HUDEP-2 (cell line): ENCODE measurements at regions not wholly inside any gene's neighbourhood (a gene's known extent, or its start where the extent isn't known, plus 50 kb on each side); places are given as distances from the start of the nearest gene placed in this dataset.

ENCODE experiments used
- DNase-seq, 76 experiments: peaks; one replicate each; lab custom pipeline; 2025; ENCODE audit not compliant: unreplicated experiment in 76 of 76; lab: John Stamatoyannopoulos, UW

DNA sequence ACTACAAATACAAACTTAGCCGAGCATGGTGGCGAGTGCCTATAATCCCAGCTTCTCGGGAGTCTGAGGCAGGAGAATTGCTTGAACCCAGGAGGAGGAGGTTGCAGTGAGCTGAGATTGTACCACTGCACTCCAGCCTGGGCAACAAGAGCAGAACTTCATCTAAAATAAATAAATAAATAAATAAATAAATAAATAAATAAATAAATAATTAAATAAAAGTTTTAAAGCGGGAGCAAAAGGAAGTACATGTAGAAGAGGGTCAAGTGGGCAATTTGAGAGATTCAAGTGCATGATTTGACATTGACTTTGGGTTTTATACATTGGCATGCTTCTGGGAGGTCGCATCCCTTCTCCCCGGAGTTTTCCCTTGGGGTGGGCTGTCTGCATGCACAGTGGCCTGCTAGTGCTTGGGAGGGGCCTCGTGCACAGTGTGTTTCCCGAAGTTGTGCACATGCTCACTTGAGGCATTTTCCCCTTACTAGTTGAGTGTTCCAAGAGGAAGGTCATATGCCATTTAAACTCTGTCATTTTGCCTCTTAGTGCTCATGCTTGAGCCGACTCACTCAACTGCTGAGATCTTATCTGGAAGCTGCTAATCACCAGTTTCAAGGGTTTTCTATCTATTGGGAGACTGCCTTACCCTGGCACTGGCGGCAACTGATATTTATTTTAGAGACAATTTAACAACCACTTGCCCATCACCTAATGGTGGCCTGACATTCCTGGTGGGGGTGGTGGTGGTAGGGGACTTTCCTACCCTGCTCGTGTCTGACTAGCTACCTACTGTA lies 193.2 kb upstream of the MPHOSPH6 start:
- peak in 2 of 76 experiments; percentile 19 to 36 for DNase-seq

DNA sequence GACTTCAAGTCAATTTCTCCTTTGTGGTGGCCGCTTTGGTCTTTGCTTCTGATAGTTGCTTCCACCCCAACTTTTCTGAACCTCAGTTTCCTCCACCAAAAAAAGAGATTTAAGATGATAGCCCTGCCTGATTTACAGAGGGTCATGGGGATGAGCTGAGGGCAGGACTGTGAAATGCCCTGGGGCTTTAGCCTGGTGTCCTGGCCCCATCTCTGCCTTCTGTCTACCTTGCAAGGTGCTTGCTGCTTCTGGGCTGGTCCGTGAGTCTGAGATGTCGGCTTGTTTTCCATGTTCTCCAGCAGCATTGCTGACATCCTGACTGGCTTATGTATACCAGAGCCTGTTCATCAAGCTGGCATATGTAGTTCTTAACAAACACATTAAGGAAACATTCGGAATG lies 191.9 kb upstream of the MPHOSPH6 start:
- no peak for DNase-seq

DNA sequence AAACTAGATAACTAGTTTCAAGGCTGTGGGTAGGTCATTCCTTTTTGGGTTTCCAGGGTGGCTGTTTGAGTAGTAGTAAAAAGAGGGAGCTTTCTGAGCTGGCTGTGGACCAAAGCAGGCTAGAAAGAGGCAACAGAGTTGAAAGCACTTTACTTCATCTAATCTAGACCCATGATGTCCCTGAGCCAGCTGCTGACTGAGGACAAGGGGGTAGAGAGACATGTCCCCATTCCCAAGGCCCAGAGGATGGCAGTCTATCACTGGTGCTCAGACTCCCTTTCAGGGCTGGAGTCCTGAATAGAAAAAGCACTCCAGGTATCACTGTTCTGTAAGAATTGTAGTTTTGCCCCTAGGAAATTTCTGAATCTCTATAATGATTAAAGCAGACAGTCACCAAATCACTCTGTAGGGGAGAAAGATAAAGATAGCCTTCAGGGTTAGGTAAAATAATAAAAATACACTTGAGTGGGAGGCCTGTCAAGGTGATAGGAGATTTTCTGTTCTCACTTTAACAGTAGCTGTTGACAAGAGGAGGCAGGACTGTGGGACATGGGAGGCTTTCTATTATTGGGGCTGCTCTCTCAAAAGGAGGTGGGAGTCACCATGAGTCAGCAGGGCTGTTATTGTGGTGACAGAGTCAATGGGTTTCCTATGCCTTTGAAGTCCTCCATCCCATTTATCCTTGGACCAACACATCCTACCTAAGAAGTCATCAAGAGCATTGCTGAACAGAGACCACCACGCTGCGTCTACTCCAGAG lies 190.2 kb upstream of the MPHOSPH6 start:
- DNase-seq = no peak

DNA sequence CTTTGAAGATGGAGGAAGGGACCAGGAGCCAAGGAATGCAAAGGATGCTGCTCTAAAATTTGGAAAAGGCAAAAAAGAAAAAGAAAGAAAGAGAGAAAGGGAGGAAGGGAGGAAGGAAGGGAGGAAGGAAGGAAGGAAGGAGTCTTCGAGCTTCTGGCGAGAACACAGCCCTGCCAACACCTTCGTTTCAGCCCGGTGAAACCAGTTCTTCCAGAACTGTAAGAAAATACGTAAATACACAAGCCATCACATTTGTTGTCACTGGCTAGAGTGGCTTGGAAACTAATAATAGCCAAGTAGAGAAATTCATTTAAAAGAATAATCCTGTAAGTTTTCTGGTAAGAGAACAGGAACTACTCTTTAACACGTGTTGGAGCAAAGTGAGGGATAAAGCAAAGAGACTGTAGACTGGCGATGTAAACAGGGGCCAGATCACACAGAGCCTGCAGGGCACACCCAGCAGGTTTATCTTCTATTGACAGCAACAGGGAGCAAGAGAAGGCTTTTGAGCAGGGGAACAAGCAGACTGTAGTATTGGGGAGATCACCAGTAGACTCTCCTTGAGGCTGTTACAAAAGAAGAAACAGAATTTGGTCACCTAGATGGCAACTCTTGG lies 188.7 kb upstream of the MPHOSPH6 start:
- peak in 1 of 76 experiments; percentile 0 for DNase-seq

DNA sequence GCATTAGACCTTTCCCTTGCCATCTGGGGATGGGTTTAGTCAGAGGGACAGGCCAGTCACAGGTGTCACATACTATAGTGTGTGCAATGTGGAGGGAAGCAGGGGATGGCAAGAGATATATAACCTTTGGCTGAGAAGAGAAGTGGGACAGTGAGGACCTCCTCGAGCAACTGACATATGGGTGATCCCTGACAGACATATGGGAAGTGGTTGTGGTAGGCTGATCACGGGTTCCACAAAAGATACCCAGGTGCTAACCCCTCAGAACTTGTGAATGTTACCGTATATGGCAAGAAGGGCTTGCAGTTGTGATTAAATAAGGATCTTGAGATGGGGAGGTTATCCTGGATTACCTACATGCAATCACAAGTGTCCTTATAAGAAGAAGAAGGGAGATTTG lies 188.1 kb upstream of the MPHOSPH6 start:
- no peak for DNase-seq

DNA sequence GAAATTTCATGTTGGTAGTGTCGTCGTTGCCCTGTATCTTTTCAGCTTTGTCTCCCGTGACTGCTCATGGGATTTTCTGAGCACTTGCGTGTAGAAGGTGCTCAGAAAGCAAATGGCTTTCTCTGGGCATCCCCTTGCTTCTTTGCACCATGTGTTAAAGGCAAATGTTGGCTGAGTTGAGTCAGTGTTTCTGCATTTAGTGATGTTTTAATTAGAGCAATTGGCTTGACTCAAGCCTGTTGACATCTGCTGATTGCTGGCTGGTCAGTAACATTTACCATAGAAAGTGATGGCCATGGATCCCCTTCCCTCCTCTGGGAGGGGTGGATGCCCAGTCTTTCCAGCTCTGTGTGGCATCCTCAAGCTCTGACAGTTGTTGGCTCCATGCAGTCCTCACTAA lies 187.2 kb upstream of the MPHOSPH6 start:
- DNase-seq = no peak

DNA sequence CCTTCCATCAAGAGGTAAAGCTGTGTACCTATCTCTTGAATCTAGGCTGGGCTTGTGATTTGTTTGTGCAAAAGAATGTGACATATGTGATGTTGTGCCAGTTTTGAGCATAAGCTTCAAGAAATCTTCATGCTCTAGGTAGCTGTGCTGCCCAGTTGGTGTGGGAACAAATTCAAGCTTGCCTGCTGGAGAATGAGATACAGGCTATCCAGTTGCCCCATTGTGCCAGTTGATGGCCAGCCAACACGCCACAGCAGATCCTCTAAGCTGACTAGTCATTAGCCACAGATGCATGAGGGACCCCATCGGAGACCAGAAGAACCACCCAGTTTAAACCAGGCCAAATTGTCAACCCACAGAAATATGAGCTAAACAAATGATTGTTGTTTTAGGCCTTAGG lies 180.5 kb upstream of the MPHOSPH6 start:
- no peak for DNase-seq

DNA sequence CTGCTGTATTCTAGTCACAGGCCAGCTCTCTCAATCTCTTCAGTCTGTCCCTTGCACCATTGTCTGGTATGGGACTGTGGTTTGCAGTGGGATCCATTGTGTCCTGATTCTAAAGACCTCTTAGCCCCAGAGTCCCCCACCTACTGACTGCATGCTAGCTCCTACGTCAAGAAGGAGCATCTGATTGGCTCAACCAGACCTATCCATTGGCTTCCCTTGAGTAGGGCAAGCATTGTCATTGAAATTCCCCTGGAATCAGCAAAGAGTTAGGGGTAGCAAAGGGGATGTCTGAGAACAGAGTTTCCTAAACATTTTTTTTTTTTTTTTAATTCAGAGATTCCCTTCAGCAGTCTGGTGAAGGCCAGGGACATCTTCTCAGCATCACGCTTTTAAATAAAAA lies 175.3 kb upstream of the MPHOSPH6 start:
- DNase-seq = no peak

DNA sequence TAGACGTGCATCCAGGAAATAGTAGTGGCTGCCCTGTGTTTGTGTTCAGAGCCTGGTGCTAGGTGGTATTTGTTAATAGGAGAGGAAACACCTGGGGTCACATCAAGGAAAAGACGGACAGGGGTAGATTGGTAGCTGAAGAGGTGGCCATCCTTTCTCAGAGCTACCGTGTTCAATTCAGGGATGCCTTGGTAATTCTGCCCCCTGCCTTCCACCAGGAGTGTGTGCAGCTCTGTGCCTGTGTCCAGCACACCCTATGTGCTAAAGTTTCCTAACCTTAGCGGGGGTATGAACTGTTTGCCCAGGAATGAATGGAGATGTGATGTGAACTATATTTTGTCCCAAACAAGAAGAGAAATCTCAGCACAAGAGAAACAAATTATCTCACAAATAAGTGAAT lies 174.1 kb upstream of the MPHOSPH6 start:
- peak in 3 of 76 experiments; percentile 3 to 27 (median 4) for DNase-seq

DNA sequence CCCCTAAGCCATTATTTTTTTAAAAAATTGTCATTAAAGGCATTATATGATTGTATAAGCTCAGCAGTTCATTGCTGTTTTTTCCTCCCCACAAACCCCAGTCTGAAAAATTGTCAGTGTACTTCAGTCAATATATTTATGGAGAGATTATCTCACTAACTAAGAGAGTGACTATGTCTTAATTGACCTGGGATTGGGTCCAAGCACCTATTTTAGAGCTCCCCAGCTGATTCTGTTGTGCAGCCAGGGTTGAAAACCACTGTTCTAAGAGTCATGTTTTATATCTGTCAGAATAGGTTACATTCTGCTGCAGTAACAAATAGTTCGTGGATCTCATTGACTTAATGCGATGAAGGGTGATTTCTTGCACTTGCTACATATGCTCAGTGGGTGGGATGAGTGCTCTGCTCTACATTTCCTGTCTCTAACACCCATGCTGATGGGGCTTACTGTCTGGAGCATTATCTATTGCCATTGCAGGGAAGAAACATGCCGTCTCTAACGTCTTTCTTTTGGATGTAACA lies 171.2 kb upstream of the MPHOSPH6 start:
- DNase-seq = no peak

DNA sequence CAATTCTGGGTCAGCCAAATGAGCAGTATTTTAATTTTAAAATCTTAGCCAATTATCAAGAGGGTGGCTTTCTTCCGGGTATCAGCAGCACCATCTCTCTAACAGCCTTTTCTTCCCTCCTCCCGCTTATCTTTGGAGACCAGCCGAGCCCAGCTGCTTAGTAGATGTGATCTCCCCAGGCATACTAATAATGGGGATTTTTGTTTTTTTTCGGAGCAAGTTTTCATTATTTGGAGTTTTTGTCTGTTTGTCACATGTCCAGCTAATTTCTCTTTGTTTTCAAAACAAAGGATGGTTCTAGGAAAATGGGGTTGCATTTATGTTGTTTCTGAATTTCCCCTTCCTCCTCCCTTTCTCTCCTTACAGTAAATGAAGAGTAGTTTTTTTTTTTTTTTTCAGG lies 170.5 kb upstream of the MPHOSPH6 start:
- DNase-seq = no peak

DNA sequence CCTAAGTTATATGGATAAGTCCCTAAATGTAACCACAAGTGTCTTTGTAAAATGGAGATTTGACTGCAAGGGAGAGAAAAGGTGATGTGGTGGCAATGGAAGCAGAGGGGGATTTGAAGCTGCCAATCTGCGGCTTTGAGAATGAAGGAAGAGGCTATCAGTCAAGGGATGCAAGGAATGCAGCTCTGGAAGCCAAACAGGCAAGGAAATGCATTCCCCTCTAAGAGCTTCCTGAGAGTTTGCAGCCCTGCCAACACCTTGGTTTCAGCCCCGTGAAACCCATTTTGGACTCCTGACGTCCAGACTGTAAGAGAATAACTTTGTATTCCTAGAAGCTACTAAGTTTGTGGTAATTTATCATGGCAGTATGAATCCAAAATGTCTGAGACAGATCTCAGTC lies 167.3 kb upstream of the MPHOSPH6 start:
- no peak for DNase-seq

DNA sequence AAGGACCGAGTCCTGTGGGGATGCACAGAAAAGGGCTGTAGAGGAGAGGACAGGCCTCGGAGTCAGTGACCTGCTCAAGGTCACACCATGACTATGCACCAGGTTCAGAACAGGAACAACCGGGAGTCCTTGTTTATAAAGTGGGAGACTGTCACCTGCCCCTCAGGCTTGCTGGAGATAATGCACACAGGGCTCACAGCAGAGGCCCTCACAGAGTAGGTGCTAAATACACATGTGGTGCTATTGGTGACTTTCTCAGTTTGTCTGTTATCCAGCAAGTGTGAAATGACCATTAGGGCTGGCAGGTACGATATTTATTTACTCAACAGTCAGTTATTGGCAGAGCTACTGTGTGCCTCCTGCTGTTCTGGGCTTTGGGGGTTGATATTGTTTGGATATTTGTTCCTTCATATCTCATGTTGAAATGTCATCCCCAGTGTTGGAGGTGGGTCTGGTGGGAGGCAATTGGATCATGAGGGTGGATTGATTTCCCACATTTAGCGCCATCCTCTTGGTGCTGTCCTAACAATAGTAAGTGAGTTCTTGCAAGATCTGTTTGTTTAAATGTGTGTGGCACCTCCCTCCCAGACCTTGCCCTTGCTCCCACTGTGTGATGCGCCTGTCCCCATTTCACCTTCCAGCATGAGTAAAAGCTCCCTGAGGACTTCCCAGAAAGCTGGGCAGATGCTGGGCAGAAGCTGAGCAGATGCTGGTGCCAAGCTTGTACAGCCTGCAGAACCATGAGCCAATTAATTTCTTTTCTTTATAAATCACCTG lies 162.1 kb upstream of the MPHOSPH6 start:
- DNase-seq = no peak

DNA sequence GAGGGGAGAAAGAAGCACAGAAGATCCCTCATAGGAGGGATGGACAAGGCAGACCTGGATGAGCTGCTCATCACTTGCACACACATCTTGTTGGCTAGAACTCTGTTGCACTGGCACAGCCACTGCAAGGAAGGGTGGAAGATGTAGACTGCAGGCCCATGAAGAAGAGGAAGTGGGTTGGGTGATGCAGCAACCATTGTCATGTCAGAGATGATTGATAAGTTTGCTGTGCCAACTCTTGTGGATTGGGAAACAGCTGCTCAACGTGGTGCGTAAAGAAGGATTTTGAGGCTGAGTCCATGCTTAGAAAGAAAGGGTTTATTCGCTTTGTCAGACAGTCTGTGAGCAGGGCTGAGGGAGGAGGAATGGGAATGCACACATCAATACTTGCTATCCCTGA lies 161.4 kb upstream of the MPHOSPH6 start:
- DNase-seq = no peak

DNA sequence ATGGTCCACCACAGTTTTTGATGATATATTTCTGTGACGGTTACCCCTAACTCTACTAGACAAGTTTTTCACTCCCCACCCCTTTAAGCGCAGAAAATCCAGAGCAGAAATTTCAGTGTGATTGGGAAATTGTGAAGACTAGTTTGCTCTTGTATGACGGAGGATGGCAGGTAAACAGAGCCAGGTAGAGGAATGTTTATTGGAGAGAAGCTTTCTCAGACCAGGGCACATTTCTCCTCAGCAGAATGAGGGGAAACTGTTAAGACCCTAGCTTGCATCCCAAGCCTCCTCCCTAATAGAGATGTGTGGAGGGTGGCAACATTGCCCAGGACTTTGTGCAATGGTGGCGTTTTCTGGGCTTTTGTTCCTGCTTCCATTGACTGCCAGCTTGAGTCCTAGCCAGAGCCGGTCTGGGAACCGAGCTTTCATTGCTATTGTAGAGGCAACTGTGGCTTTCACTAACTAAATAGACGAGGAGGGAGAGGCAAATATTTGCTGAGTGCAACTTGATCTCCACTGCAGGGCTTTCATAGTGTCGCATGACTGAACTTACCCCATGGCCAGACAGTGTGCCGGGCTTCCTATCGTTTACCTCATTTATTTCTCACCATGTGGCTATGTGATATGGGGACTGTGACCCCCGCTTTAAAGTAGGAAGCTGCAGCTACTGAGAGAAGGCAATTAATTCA lies 159.6 kb upstream of the MPHOSPH6 start:
- no peak for DNase-seq

DNA sequence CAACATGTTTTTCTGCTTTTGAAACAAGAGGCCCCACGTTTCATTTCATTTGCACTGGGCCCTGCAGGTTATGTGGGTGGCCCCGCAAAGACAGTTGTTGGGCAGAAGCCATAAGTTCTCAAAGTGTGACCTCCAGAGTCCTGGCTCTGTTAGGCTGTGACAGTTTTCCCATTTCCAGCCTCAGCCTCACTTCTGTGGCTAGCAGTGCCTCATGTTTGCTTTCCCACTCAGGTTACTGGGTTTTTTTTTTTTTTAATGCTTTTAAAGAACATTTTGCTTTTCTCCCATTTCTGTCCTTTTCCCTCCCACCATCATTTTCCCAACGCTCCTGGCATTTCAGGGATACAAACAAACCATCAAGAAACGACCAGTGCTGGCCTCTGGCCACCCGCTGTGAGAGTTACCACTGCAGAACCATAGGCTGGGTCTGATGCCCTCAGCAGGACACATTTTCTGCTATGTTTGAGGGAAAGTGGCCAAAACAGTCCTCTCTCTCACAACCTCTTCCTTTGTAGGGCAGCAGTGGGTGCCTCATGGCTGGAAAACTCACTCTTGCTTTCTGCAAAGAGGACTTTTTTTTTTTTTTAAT lies 159.0 kb upstream of the MPHOSPH6 start:
- DNase-seq = no peak

DNA sequence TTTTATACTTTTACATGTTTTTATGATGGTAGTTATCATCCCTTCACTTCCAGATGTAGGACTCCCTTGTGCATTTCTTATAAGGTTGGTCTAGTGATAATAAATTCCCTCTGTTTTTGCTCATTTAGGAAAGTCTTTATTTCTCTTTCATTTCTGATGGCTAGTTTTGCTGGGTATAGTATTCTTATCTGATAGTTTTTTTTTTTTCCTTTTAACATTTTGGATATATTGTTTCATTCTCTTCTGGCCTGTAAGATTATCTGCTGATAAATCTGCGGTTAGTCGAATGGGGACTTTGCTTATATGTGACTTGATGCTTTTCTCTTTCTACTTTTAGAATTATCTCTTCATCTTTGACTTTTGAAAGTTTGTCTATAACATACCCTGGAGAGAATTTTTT lies 153.1 kb upstream of the MPHOSPH6 start:
- no peak for DNase-seq

DNA sequence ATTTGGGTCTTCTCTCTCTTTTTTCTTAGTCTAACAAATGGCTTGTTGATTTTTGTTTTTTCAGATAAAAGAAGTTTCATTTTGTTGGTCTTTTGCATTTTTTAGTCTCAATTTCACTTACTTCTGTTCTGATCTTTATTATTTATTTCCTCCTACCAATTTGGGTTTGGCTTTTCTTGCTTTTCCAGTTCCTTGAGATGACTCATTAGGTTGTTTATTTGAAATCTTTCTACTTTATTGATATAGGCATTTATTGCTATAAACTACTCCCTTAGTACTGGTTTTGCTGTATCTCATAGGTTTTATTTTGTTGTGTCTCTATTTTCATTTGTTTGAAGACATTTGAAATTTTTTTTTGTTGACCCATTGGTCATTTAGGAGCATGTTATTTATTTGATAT lies 152.2 kb upstream of the MPHOSPH6 start:
- no peak for DNase-seq

DNA sequence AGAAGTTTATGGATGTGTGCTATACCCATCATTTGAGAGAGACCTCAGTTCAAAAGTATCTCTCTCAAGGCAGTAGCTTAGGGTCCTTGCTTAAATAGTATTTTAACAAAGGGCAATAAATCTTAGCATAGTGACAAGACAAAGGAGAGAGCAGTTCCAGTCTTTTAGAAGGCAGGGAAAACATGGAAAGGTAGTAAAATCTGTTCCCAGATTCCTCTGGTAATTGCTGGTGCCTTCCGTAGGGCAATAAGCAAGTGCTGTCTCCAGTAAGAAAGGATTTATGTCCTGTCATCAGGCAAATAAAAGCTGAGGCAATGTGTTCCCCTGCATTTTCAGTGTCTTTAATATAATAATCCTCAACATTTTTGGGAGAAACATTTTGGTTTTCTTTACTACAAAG lies 149.0 kb upstream of the MPHOSPH6 start:
- no peak for DNase-seq
